ENCODE measurements at regions not wholly inside any gene's neighbourhood (a gene's known extent, or its start where the extent isn't known, plus 50 kb on each side); places are given as distances from the start of the nearest gene placed in this dataset.

GRCh38 chr10:121167534-121168243, 316.5 kb downstream of the WDR11 start:
- no peak for DNase-seq (ENCODE audit: low read depth, low spot score)
- POLR2A ChIA-PET: no interaction called here
- peaks cover 23% of the 10 kb centered on the region for H3K9me3 ChIP-seq (ENCODE audit: control insufficient read depth, insufficient read depth, low read length)

GRCh38 chr10:121168545-121169216, 317.5 kb downstream of the WDR11 start:
- CTCF ChIA-PET: no interaction called here
- no peak for DNase-seq (ENCODE audit: low read depth, low spot score)
- Histone ChIP-seq H3K27ac (ENCODE audit: low read depth, low read length) (no peak overlapping the region), H3K4me3 (ENCODE audit: low read depth, low read length) (no peak overlapping the region), H3K27me3 (ENCODE audit: control insufficient read depth, insufficient read depth, low read length) (no peaks in the 10 kb centered on the region), H3K9me3 (ENCODE audit: control insufficient read depth, insufficient read depth, low read length) (peaks cover 23% of the 10 kb centered on the region)
- POLR2A ChIA-PET: no interaction called here
- TF ChIP-seq CTCF (IDR thresholded peaks at IDR 0.05; ENCODE audit: low read depth, low read length): no peak

More at GRCh38 chr10:121167534-121168243, 316.5 kb downstream of the WDR11 start:
- CTCF ChIA-PET: no interaction called here
- Histone ChIP-seq H3K4me3 (ENCODE audit: low read depth, low read length) (no peak overlapping the region), H3K27me3 (ENCODE audit: control insufficient read depth, insufficient read depth, low read length) (no peaks in the 10 kb centered on the region), H3K27ac (ENCODE audit: low read depth, low read length) (no peak overlapping the region)
- TF ChIP-seq CTCF (IDR thresholded peaks at IDR 0.05; ENCODE audit: low read depth, low read length): no peak

GRCh38 chr10:121169406-121169805, 318.2 kb downstream of the WDR11 start:
- no peak overlapping the region for H3K4me3 ChIP-seq (ENCODE audit: low read depth, low read length)
- no peak overlapping the region for H3K27ac ChIP-seq (ENCODE audit: low read depth, low read length)
- no peaks in the 10 kb centered on the region for H3K27me3 ChIP-seq (ENCODE audit: control insufficient read depth, insufficient read depth, low read length)
- no peak for DNase-seq (ENCODE audit: low read depth, low spot score)
- peaks cover 23% of the 10 kb centered on the region for H3K9me3 ChIP-seq (ENCODE audit: control insufficient read depth, insufficient read depth, low read length)
- TF ChIP-seq CTCF (IDR thresholded peaks at IDR 0.05; ENCODE audit: low read depth, low read length): no peak
- ChIA-PET CTCF (no interaction called here), POLR2A (no interaction called here)

- H3K4me3 ChIP-seq (ENCODE audit: low read depth, low read length): no peak overlapping the region
- CTCF ChIA-PET: no interaction called here
- no peaks in the 10 kb centered on the region for H3K27me3 ChIP-seq (ENCODE audit: control insufficient read depth, insufficient read depth, low read length)
- POLR2A ChIA-PET: no interaction called here
- no peak for TF ChIP-seq CTCF (IDR thresholded peaks at IDR 0.05; ENCODE audit: low read depth, low read length)
- DNase-seq (ENCODE audit: low read depth, low spot score): no peak
- peaks cover 30% of the 10 kb centered on the region for H3K9me3 ChIP-seq (ENCODE audit: control insufficient read depth, insufficient read depth, low read length)
- H3K27ac ChIP-seq (ENCODE audit: low read depth, low read length): no peak overlapping the region
Measured at GRCh38 chr10:121171825-121172787, 320.9 kb downstream of the WDR11 start.
